K562 (cell line): ENCODE measurements at regions not wholly inside any gene's neighbourhood (a gene's known extent, or its start where the extent isn't known, plus 50 kb on each side); places are given as distances from the start of the nearest gene placed in this dataset.

Experiments
- BRD4 ChIP-seq: fragments of 200-600 bp; sonication (generic); IDR thresholded peaks from 2 replicates; pipeline ENCODE4 v1.6.1; 2017; ENCODE audit warnings: inconsistent platforms
- CUX1 ChIP-seq: fragments of 200-800 bp; sonication (Bioruptor generic); IDR thresholded peaks from 2 replicates; pipeline ENCODE4 v1.6.1; 2016; ENCODE audit warnings: missing genetic modification characterization, missing compliant biosample characterization
- DNMT1 ChIP-seq: fragments of 450-650 bp; IDR thresholded peaks from 2 replicates; pipeline ENCODE4 v1.6.1; 2016; ENCODE audit warnings: antibody characterized with exemption, mild to moderate bottlenecking
- HEY1 ChIP-seq: fragments of 250-450 bp; sonication (Bioruptor Pico); IDR thresholded peaks from 2 replicates; pipeline ENCODE4 v1.5.0; 2020; ENCODE audit warnings: mild to moderate bottlenecking, moderate library complexity, borderline replicate concordance
- HMG20A ChIP-seq: fragments of 450-650 bp; formaldehyde crosslinking; conservative IDR thresholded peaks from 2 replicates; pipeline ENCODE4 v1.4.0; 2020; ENCODE audit warnings: mild to moderate bottlenecking, mixed read lengths
- KDM4B ChIP-seq, 2 experiments: fragments of 450-650 bp in 1 of 2; sonication (generic) in 1 of 2; IDR thresholded peaks; 2 replicates each; pipeline ENCODE4 v1.6.1; 2016 to 2017; ENCODE audit warnings: borderline replicate concordance in 2 of 2, antibody characterized with exemption in 1 of 2, low read depth in 1 of 2, mild to moderate bottlenecking in 1 of 2
- MAFK ChIP-seq: IDR thresholded peaks from 2 replicates; pipeline ENCODE4 v1.6.1; 2011; ENCODE audit warnings: low read length, improper control_type of control experiment
- NCOR1 ChIP-seq: fragments of 450-650 bp; IDR thresholded peaks from 2 replicates; pipeline ENCODE4 v1.6.1; 2016; ENCODE audit warnings: mild to moderate bottlenecking, moderate library complexity
- RREB1 ChIP-seq: fragments of 250-450 bp; sonication (Bioruptor Pico); IDR thresholded peaks from 2 replicates; pipeline ENCODE4 v1.4.0; 2020
- TCF15 ChIP-seq: fragments of 250-450 bp; sonication (Bioruptor Pico); IDR thresholded peaks from 2 replicates; pipeline ENCODE4 v1.8.0; 2022; ENCODE audit warnings: moderate library complexity, mild to moderate bottlenecking, inconsistent platforms
- ZNF24 ChIP-seq: fragments of 450-650 bp; IDR thresholded peaks from 2 replicates; pipeline ENCODE4 v1.6.1; 2016
- ZNF436 ChIP-seq: fragments of 250-450, 450-650 bp; sonication (Bioruptor Pico); formaldehyde crosslinking; IDR thresholded peaks from 2 replicates; pipeline ENCODE4 v1.7.0; 2020; ENCODE audit warnings: mild to moderate bottlenecking
- ZNF444 ChIP-seq: fragments of 250-450 bp; sonication (Bioruptor Pico); IDR thresholded peaks from 2 replicates; pipeline ENCODE4 v1.4.0; 2020; ENCODE audit warnings: mild to moderate bottlenecking, moderate library complexity
- TF ChIP-seq, protein P1 (sequence below): fragments of 450-650 bp; IDR thresholded peaks from 2 replicates; pipeline ENCODE4 v1.6.1; 2017; ENCODE audit warnings: mild to moderate bottlenecking, moderate library complexity

DNA sequence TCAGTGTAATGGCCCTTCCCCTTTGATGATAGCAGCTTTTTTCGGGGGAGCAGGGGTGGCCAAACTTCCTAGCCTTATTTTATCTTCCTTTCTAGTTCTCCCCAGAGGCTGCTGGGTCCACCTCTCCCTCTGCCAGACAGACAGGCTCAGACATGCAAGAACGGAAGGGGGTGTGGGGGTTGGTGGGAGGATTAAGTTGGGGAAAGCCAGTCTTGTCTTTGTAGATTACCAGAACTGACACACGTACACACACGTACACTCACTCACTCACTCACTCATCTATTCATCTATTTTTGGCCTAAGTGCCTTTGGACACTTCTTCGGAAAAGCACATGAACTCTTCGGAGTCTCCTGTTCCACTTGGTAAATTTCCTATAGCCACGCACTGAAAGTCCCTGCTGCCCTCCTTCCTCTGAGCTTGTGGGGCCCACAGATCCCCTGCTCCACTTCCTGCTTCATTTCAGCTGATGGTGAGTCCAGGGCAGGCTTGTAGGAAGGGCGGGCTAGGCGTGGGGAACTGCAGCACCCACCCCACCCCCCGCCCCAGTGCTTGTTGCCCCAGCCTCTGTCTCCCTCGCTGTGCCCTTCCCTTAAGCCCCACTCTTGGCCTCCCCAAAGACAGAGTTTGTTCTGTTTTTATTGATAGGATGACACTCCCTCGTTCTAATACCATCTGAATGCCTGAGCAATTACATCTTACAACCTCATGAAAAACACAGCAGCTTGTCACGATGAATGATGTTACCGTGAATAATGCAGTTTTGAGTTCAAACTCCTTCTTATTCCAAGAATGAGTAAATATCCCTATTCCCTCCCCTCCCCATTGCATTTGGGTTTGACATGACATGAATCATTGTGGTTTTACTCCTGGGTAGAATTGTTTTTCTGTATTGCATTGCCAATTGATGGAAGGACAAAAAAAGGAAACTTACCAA lies 60.7 kb upstream of the ATP5PO start (continued):
- TF ChIP-seq RREB1 (CRISPR knock-in tag) (no peak), ZNF444 (no peak), CUX1 (CRISPR knock-in tag) (no peak), DNMT1 (no peak), MAFK (peak; percentile 1; the same call in 1 of the 2 replicates), ZNF436 (CRISPR knock-in tag) (no peak), NCOR1 (peak; percentile 86), TCF15 (no peak), ZNF24 (no peak; the same call in 1 of the 2 replicates), KDM4B (IDR thresholded peaks at IDR 0.05; ENCODE audit: borderline replicate concordance in 2 of 2, low read depth in 1 of 2) (peak in 1 of 2 experiments; percentile 21; a peak in 1 of 4 replicates), HEY1 (no peak), HMG20A (CRISPR knock-in tag) (no peak), BRD4 (no peak)
- TF ChIP-seq, protein P1, sequence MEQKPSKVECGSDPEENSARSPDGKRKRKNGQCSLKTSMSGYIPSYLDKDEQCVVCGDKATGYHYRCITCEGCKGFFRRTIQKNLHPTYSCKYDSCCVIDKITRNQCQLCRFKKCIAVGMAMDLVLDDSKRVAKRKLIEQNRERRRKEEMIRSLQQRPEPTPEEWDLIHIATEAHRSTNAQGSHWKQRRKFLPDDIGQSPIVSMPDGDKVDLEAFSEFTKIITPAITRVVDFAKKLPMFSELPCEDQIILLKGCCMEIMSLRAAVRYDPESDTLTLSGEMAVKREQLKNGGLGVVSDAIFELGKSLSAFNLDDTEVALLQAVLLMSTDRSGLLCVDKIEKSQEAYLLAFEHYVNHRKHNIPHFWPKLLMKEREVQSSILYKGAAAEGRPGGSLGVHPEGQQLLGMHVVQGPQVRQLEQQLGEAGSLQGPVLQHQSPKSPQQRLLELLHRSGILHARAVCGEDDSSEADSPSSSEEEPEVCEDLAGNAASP, result no peak
